ENCODE measurements at regions not wholly inside any gene's neighbourhood (a gene's known extent, or its start where the extent isn't known, plus 50 kb on each side); places are given as distances from the start of the nearest gene placed in this dataset.

- TF ChIP-seq CHD7 (IDR thresholded peaks at IDR 0.05; ENCODE audit: low read depth, low read length) (no peak), ATF3 (IDR thresholded peaks at IDR 0.05) (peak; percentile 43; the same call in 1 of the 2 replicates), ATF3 (CRISPR knock-in tag; conservative IDR thresholded peaks at IDR 0.05) (no peak), SMAD1 (IDR thresholded peaks at IDR 0.05; ENCODE audit: low read depth, low read length, partially characterized antibody) (no peak)
Measured at GRCh38 chr16:47880653-47881052, 275.1 kb downstream of the ABCC12 start (continued).
